GM21423 (cell line): ENCODE measurements at regions not wholly inside any gene's neighbourhood (a gene's known extent, or its start where the extent isn't known, plus 50 kb on each side); places are given as distances from the start of the nearest gene placed in this dataset.

Experiments used
- ATAC-seq: cut with Tn5 transposase; IDR thresholded peaks from one replicate; pipeline ENCODE4 v1.9.1; 2021; ENCODE audit warnings: mild to moderate bottlenecking, moderate library complexity; ENCODE audit not compliant: unreplicated experiment

DNA sequence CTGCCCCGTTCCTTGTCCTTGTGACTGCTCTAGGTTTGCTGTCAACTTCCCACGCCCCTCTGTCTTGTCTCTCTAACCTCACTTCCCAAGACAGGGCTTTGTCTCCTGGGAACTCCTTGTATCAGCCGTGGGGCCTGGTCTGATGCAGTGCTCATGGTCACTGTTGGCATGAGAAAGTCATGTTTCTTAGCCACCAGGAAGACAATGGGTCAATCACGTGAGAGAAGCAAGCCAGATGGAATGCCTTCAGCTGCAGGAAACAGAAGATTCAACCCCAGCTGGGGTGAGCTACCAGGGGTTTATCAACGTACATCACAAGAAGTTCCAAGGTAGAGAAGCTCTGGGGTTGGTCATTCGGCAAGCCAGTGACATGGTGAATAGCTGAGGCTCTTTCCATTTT lies 116.6 kb downstream of the IRF8 start:
- no peak for ATAC-seq

DNA sequence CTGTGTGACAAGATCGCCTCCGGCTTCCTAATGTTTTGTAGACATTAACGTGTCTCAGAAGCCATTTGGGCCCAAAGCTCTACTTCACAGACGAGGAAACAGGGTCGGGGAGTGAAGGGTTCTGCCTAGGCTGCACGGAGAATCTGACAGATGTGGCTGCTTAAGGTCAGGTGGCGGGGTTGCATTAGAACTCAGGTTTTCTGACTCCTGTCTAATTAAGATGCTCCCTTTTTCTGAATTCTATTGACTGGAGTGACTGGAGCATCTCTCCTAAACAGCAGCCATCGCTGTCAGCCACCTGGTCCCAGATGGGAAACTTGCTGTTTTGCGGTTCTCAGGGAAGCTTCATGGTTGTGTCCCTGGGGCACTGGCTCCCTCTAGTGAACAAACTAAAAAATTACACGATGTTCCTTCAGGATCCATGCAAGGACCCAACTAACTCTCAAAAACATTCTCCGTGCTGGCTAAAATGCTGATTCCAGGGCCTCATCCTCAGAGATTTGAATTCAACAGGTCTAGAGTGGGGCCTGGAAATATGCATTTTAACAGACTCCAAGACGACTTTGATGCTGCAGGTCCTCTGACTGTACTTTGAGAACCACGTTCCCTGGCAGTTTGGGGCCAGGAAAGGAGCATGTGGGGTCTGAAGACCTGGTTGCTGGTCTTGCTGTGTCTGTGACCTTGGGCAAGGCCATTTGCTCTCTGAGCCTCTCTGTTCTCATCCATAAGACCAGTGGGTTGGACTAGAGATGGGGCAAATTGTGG lies 117.4 kb downstream of the IRF8 start:
- ATAC-seq: no peak

DNA sequence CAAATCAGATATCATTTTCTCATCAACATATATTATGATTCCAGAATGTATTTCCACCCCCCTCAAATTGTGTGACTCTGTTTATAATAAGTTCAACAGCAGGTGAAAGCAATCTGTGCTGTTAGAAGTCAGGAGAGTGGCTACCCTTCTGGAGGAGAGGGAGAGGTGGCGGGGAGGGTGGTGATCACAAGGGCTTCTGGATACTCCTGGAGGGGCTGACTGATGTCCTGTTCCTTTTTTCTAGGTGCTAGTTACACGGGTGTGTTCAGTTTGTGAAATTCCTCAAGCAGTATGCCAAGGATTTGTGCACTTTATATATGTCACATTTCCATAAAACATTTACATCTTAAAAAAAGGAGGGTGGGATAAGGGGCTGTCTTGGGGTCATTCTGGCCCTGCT lies 119.1 kb downstream of the IRF8 start:
- ATAC-seq: no peak

DNA sequence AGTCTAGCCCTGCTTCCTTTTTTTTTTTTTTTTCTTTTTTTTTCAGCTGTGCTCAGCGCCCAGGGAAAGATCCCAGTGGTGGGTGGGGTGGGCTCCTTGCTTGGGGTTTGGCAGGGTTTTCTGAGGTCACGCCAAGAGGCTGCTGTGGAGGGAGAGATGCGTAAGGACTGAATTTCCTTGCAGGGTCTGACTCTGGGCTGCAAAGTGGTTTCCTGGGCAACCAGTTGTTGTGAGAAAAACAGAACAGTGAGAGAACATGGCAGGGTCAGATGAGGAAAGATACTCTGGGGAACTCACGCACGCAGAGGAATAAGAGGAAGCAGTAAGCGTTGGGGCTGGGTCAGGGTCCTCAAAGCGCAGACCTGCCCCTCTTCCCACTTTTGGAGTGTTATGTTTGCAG lies 119.5 kb downstream of the IRF8 start:
- ATAC-seq: no peak

DNA sequence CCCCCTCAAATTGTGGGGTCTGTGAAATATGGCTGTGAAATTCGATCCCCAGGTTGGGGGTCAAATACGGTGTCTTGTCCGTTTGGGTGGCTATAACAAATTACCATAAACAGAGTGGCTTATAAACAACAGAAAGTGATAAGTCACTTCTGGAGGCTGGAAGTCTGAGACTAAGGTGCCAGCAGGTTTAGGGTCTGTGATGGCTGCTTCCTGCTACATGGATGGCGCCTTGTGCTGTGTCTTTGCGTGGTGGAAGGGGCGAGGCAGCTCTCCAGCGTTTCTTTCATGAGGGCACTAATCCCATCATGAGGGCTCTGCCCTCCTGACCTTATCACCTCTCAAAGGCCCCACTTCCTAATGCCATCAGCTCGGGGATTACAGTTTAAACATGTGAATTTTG lies 120.0 kb downstream of the IRF8 start:
- no peak for ATAC-seq

DNA sequence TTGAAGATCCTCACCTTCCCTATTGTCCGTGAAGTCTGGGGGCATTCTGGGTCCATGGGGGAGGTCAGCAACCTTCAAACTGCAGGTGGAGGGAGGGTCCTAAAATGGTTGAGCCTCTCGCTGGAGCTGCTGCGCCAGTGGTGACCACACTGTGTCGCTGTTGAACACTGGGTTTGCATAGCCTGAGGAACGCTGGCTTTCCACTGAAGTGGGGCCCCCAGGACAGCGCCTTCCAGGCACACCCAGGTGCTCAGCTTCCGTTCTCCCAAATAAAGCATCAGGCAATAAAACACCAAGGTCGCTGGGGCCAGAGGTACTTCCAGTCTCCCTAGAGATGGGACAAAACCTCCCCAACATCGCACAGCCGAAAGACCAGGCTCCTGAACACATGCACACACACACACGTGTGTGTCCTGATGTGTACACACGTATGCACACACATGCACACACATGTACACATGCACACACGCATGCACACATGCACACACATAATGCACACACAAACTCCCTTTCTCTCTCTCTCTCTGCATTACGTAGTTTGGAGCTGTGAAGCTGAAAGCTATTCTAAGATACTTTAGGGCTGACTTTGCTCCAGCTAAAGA lies 120.6 kb downstream of the IRF8 start:
- no peak for ATAC-seq

DNA sequence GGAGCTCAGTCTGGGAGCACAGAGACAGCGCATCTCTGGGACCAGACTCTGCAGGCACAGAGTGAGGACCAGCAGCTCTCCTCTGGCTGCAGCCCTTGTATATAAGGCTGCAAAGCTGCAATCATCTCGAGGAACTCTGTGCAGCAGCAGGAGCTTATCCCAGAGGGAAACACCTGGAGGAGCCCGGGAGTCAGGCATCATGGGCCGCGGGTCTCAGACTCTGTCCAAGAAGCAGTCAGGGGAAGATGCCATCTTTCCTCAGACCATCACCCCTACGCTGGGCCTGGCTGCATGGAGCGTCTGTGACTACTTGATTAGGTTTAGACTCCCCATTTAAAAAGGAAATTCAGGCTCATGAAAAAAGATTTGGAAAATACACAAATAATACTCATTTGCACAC lies 122.0 kb downstream of the IRF8 start:
- ATAC-seq: no peak

DNA sequence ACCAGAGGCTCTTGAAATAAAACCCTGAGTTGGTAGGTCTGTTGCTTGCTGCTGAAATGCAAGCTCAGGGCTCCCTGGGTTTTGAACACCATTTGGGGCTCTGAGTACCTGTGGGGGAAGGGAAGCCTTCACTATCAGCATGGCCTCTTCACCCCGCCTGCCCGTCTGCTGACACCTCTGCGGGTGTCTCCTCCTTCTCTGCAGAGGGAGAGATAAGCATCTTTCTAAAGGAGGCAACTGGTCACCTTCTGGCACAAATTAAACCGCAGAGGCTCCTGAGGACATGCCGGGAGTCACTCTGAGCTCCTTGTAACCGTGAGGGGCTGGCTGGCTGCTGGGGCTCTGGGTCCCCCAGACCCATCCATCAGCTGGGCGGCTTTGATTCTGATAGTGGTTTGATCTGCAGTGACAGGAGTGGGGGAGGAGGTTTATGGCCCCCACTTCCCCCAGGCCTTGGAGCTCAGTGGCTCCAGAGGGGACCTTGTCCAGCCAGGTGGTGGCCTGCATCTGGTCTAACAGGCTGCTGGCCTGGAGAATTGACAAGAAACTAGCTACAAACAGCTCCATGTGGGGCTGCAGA lies 123.5 kb downstream of the IRF8 start:
- no peak for ATAC-seq

DNA sequence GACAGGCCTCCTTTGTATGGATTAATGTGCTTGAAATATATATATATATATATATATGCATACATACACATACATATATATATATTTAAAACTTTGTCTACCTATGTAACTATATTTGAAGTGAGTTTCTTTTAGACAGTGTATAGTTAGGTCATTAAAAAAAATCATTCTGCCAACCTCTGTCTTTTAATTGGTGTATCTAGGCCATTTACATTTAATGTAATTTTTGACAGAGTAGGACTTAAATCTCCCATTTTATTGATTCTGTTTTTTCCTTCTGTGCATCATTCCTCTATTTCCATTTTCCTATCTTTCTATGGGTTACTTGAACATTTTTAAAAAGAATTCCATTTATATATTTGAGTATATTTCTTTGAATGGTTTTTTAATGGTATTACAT lies 125.2 kb downstream of the IRF8 start:
- no peak for ATAC-seq

DNA sequence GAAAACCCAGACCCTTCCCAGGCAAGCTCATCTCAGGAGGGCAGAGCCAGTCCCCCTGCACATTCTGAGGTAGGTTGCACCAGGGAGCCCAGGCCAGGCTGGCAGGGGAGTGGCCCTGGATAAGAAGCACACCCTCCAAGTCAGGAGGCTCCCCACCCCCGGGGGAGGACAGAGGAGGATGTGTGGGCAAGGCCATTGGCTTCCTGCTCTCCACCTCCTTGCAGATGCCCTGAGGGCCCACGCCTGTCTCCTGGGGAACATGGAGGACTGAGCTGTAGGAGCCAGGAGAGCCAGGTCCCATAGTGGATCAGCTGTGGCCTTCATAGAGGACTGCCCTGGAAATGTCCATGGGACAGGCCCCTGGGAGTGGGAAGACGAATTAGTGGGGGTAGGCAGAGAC lies 126.7 kb downstream of the IRF8 start:
- no peak for ATAC-seq

DNA sequence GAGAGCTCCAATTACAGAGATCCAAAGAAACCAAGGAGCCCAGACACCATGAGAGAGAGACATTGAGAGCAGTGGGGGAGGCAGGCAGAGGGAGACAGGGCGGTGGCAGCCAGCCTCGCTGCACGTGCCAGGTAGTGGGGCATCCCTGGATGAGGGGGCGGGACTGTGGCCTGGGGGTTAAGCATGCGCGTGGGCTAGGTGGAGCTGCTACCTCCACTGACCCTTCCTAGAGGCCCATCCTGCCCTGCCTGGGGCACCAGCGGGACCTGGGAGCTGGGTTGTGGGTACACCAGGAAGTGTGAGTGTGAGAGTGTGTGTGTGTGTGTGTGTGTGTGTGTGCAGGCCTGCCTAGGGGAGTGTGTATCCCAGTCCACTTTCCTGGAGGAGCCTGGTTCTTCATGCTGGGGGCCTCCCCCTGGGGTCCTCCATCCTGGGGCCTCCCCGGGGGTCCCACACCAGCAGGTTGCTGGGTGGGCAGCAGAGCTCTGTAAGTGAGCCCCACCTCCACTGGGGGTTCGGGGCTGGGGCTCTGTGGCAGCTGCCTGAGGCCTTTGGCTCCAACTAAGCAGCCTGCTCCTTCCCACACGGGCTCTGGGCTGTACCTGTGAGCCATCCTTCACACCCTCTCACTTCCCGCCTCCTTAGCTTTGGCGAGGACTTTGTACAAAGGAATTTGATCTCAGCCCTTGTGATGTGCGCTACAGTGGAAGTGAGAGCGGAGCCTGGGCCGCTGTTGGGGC lies 127.4 kb downstream of the IRF8 start:
- ATAC-seq: no peak

DNA sequence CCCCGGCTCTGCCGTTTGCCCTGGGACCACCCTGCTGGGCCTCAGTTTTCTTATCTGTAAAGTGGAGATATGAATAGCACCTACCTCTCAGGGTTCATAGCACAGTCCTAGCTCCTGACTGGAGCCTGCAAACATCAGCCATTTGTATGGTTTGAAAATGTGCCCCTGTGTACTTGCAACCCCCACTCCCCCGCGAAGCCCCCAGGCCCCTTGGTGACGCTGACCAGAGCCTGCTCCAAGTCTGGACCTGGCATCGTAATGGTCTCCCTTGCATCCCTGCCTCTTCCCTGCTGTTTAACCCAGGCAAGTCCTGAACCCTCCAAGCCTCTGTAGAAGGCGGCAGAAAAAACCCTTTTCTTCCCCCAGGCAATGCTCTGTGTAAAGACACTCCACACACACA lies 128.0 kb downstream of the IRF8 start:
- no peak for ATAC-seq

DNA sequence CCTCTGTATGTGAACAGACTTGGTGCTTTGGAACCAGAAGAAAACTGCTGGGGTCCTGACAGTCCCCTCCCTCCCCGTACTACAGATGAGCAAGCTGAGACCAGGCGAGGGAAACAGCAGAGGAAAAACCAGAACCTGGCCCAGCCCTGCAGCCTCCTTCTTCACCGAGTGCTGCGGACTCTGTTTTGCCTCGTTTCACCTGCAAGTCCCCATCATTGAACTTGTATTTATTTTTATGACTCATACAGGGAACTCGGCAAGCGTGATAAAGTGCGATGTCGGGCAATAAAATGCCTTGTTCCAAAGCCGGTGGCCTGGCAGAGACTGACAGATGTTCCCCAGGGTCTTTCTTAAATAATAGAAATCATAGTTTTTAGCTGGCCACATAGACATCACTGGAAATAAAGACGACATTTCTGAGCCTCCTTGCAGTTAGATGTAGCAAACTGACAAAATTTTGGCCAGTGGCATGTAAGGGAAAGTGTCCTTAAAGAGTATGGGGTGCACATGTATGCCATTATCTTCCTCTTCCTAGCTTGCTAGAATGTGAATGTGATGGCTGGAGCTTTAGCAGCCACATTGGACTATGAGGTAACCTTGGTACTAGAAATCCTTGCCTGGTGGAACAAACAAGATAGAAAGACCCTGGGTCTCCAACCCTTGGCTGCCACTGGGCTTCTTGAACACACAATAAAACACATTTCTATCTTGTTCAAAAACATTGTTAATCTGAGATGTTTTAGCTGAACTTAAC lies 128.6 kb downstream of the IRF8 start:
- no peak for ATAC-seq

DNA sequence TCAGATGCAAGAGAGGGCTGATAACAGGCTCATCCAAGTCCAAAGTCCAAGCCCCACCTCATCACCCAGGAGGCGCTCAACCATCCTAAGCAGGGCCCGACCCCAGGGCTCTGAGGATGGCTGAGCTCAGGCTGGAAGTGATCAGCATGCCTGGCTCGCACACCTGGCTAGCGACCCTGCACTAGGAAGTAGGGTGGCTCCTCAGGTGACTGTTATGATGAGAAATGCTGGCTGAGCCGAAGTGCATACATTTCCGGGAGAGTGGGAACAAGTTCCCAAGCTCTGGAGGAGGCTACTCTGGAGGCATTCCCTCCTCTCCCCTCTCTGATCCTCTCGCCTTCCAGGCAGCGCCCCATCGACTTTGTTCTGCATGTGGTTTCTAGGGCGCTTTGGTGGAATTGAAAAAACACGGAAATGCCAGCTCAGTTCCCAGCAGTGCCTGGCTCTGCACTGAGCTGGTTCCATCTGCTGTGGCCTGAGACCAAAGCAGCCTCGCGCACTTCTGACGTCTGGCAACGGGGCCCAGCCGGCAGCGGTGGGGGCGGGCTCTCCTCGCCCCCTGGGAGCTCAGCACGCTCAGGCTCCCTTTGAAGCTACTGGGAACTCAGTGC lies 130.3 kb downstream of the IRF8 start:
- no peak for ATAC-seq

DNA sequence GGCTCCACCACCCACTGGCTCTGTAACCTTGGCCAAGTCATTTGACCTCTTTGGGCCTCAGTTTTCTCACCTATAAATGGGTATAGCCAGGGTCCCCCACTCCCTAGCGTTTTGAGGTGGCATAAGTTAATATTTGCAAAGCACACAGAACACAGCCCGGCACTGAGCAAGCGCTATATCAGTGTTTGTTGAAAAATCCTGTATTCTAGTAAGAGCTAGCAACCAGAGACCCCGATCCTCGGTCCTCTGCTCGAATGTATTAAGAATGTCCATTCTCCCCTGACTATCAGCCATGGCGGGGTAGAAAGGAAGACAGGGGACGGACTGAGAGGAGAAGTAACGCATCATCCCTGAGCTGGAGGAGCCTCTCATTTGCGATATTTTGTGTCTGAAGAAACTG lies 131.2 kb downstream of the IRF8 start:
- no peak for ATAC-seq

DNA sequence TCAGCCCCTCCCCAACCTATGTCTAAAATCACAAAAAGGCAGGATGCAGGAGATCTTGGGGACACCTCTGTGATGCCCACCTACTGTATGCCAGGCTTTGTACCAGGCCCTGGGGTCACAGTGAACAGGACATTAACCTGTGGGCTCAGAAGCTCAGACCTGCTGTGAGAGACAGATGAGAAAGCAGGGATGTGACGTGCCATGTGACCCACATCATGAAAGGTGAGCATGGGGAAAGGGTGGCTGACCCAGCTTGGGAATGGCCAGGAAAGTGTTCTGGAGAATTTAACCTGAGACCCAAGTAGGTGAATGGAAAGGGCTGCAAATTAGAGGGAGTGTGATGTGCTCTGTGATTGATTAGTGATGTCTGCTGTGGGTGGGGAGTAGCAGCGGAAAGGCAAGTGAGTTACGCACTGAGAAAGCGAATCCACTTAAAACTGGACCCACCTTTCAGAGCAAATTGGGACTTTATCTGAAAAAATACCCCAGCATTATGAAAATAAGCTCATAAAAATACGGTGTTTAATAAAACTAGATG lies 132.2 kb downstream of the IRF8 start:
- no peak for ATAC-seq

DNA sequence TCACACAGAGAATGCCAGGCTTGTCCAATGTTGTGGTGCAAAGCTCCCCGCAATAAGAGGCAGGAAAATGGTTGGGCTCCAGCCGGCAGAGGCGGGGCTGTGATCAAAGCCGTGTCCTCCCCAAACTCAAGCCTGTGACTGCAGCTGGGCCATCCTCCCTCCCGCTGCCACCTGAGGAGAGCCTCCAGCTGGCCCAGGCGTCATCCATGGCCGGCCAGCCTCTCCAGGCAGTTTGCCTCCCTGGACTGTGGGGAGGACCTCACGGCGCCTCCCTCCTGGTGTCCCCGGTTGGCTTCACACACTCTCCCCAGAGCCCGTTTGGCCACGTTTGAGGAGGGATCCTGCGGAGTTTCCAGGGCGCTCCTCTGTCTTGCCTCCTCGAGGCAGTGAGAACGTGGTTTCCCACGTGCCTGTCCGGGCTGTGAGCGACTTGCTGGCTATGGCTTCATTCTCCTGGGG lies 134.1 kb downstream of the IRF8 start:
- ATAC-seq: no peak

DNA sequence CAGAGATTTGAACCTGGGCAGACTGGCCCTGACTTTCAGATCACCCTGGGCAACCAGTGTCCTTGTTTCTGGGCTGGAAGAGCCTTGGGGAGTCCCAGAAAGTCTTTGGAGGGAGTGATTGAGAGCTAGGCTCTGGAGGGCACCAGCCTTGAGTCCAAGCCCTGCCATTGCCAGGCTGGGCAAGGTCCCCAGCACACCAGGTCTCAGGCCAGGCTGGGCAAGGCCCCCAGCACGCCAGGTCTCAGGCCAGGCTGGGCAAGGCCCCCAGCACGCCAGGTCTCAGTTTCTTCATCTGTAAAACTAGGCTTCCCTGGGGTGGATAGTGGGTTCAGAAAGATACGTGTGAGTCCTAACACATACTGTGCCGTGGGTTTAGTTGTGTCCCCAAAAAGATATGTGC lies 135.0 kb downstream of the IRF8 start:
- no peak for ATAC-seq

DNA sequence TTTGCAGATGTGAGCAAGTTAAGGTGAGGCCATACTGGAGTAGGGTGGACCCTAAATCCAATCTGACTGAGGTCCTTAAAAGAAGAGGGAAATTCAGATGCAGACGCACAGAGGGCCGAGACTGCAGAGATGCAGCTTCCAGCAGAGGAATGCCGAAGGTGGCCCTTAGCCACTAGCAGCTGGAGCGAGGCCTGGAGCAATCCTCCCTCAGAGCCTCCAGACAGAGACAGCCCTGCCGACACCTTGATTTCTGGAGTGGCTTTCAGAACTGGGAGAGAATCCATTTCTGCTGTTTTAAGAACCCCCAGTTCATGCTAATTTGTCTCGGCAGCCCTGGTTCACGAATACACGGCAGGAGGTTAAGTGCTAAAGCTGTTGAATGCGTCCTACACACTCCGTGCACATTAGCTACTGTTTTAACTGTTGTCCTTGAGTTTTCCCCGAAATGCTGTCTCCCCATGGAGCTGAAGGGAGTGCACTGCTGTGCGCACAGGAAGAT lies 135.5 kb downstream of the IRF8 start:
- no peak for ATAC-seq

DNA sequence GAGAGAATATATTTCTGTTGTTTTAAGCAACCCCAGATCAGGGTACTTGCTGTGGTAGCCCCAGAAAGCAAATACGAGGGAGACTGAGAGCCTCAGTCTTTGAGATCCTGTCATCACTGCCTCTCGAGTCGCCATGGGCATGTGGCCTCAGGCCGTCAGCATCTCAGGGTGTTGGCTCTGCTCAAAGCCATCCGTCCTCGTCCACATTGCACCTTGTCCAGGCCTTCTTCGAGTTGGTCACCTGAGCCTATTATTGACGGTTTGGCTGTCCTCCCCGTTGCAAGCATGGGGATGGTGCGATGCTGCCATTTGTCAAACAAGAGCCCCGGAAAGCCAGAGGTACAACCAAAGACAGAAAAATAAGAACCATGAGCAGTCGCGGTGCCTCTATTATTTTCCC lies 136.9 kb downstream of the IRF8 start:
- ATAC-seq: no peak
